OCI-LY1 (cell line): ENCODE measurements at regions not wholly inside any gene's neighbourhood (a gene's known extent, or its start where the extent isn't known, plus 50 kb on each side); places are given as distances from the start of the nearest gene placed in this dataset.

Experiments used
- H2AFZ ChIP-seq: fragments of 200-600 bp; sonication (generic), shearing (Covaris generic); 2 replicates; pipeline ENCODE4 v1.6.0; 2014; ENCODE audit warnings: antibody characterized with exemption, mild to moderate bottlenecking, low read length
- H3F3A ChIP-seq: fragments of 200-600 bp; sonication (generic), shearing (Covaris generic); 2 replicates; pipeline ENCODE4 v1.6.0; 2014; ENCODE audit warnings: mild to moderate bottlenecking, antibody characterized with exemption, low read length, moderate library complexity; ENCODE audit not compliant: insufficient read depth
- H3K27ac ChIP-seq: fragments of 200-600 bp; sonication (generic); 2 replicates; pipeline ENCODE4 v1.5.1; 2014; ENCODE audit warnings: low read length, mixed run types, mild to moderate bottlenecking, low read depth; ENCODE audit not compliant: poor library complexity, severe bottlenecking
- H3K27me3 ChIP-seq: fragments of 200-600 bp; sonication (generic); 2 replicates; pipeline ENCODE4 v1.6.0; 2014; ENCODE audit warnings: antibody characterized with exemption, mild to moderate bottlenecking, low read length, moderate library complexity; ENCODE audit not compliant: insufficient read depth
- H3K36me3 ChIP-seq: fragments of 200-600 bp; sonication (generic); 2 replicates; pipeline ENCODE4 v1.6.1; 2014; ENCODE audit warnings: mild to moderate bottlenecking, antibody characterized with exemption, low read length, moderate library complexity, mixed read lengths; ENCODE audit not compliant: insufficient read depth
- H3K4me1 ChIP-seq: fragments of 200-600 bp; sonication (generic); 2 replicates; pipeline ENCODE4 v1.5.1; 2014; ENCODE audit warnings: mild to moderate bottlenecking, low read length, moderate library complexity; ENCODE audit not compliant: insufficient read depth, severe bottlenecking
- H3K4me2 ChIP-seq: fragments of 200-600 bp; sonication (generic), shearing (Covaris generic); 2 replicates; pipeline ENCODE4 v1.6.1; 2014; ENCODE audit warnings: low read length
- H3K4me3 ChIP-seq: fragments of 200-600 bp; sonication (generic); 2 replicates; pipeline ENCODE4 v1.5.1; 2014; ENCODE audit warnings: low read length, low read depth, mild to moderate bottlenecking, mixed read lengths; ENCODE audit not compliant: poor library complexity, severe bottlenecking
- H3K79me2 ChIP-seq: fragments of 200-600 bp; shearing (Covaris generic); 2 replicates; pipeline ENCODE4 v1.6.1; 2016; ENCODE audit warnings: mixed run types, low read length, mixed read lengths; ENCODE audit not compliant: insufficient read depth
- H3K9ac ChIP-seq: fragments of 200-600 bp; sonication (generic), shearing (Covaris generic); 2 replicates; pipeline ENCODE4 v1.6.1; 2014; ENCODE audit warnings: mild to moderate bottlenecking, low read length, mixed read lengths
- H3K9me2 ChIP-seq: fragments of 200-600 bp; sonication (generic), shearing (Covaris generic); 2 replicates; pipeline ENCODE4 v1.6.1; 2014; ENCODE audit warnings: low read depth, mild to moderate bottlenecking, low read length, mixed read lengths
- H3K9me3 ChIP-seq: fragments of 200-600 bp; shearing (Covaris generic); 2 replicates; pipeline ENCODE4 v1.6.1; 2014; ENCODE audit warnings: low read length, mixed read lengths
- H4K20me1 ChIP-seq: fragments of 200-600 bp; sonication (generic), shearing (Covaris generic); 2 replicates; pipeline ENCODE4 v1.6.0; 2016; ENCODE audit warnings: mild to moderate bottlenecking, low read length; ENCODE audit not compliant: insufficient read depth
- EZH2 ChIP-seq: fragments of 200-600 bp; sonication (generic), shearing (Covaris generic); IDR thresholded peaks from 2 replicates; pipeline ENCODE4 v1.8.0; 2017; ENCODE audit warnings: borderline replicate concordance, mixed run types, mild to moderate bottlenecking, antibody characterized with exemption, low read length, moderate library complexity, mixed read lengths
- TF ChIP-seq, protein P1 (sequence below): fragments of 200-600 bp; sonication (generic), shearing (Covaris generic); IDR thresholded peaks from 2 replicates; pipeline ENCODE4 v1.5.1; 2017; ENCODE audit warnings: mild to moderate bottlenecking, antibody characterized with exemption, low read length, moderate library complexity, mixed read lengths

- H3K4me2 ChIP-seq = no peak overlapping the region
- no peaks in the 10 kb centered on the region for H3K36me3 ChIP-seq
- no peak overlapping the region for H2AFZ ChIP-seq
- TF ChIP-seq EZH2 = no peak
- TF ChIP-seq, protein P1, sequence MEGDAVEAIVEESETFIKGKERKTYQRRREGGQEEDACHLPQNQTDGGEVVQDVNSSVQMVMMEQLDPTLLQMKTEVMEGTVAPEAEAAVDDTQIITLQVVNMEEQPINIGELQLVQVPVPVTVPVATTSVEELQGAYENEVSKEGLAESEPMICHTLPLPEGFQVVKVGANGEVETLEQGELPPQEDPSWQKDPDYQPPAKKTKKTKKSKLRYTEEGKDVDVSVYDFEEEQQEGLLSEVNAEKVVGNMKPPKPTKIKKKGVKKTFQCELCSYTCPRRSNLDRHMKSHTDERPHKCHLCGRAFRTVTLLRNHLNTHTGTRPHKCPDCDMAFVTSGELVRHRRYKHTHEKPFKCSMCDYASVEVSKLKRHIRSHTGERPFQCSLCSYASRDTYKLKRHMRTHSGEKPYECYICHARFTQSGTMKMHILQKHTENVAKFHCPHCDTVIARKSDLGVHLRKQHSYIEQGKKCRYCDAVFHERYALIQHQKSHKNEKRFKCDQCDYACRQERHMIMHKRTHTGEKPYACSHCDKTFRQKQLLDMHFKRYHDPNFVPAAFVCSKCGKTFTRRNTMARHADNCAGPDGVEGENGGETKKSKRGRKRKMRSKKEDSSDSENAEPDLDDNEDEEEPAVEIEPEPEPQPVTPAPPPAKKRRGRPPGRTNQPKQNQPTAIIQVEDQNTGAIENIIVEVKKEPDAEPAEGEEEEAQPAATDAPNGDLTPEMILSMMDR = no peak
- H3K27me3 ChIP-seq = no peaks in the 10 kb centered on the region
- H3K4me1 ChIP-seq = no peaks in the 10 kb centered on the region
- no peak overlapping the region for H3K9ac ChIP-seq
- H3K9me3 ChIP-seq = no peaks in the 10 kb centered on the region
- H3K27ac ChIP-seq = no peak overlapping the region
- H3K79me2 ChIP-seq = no peaks in the 10 kb centered on the region
- no peaks in the 10 kb centered on the region for H4K20me1 ChIP-seq
- H3F3A ChIP-seq = no peaks in the 10 kb centered on the region
- no peaks in the 10 kb centered on the region for H3K9me2 ChIP-seq
- H3K4me3 ChIP-seq = no peak overlapping the region
These were observed 591.4 kb downstream of the ADCYAP1 start for GRCh38 chr18:1496096-1496495.

- Histone ChIP-seq H3K4me2 (no peak overlapping the region), H3F3A (no peaks in the 10 kb centered on the region), H3K9ac (no peak overlapping the region), H3K27me3 (no peaks in the 10 kb centered on the region), H3K9me3 (no peaks in the 10 kb centered on the region), H3K36me3 (no peaks in the 10 kb centered on the region), H4K20me1 (no peaks in the 10 kb centered on the region), H3K9me2 (no peaks in the 10 kb centered on the region), H3K79me2 (no peaks in the 10 kb centered on the region), H3K27ac (no peak overlapping the region), H3K4me1 (no peaks in the 10 kb centered on the region), H3K4me3 (no peak overlapping the region), H2AFZ (no peak overlapping the region)
- TF ChIP-seq EZH2 = no peak
- TF ChIP-seq, protein P1 = no peak
These were observed 593.5 kb downstream of the ADCYAP1 start for GRCh38 chr18:1498216-1498615.

DNA sequence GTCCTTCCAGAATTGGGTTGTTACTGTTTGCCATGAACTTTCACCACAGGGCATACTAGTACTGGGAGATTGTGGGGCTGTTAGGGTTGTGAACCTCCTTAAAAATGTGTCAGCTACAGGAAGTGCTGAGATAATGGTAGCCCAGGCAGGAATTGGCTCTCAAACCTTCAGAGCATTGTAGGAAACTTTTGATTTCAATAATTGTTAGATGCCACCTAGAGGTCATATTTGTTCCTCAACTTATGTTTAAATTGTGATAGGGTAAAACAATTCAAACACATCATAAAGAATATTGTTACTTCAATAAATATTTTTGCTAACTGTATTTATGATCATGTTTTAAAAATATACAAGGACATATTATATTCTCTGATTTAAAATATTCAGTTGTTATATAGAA, 594.6 kb downstream of the ADCYAP1 start:
- no peaks in the 10 kb centered on the region for H3K9me2 ChIP-seq
- no peaks in the 10 kb centered on the region for H3K36me3 ChIP-seq
- no peaks in the 10 kb centered on the region for H3K27me3 ChIP-seq
- H3K27ac ChIP-seq = no peak overlapping the region
- H2AFZ ChIP-seq = no peak overlapping the region
- H3K9ac ChIP-seq = no peak overlapping the region
- no peaks in the 10 kb centered on the region for H3K79me2 ChIP-seq
- no peaks in the 10 kb centered on the region for H4K20me1 ChIP-seq
- no peak for TF ChIP-seq EZH2
- TF ChIP-seq, protein P1 = peak; percentile 19; the same call in 1 of the 2 replicates
- no peaks in the 10 kb centered on the region for H3K9me3 ChIP-seq
- no peak overlapping the region for H3K4me2 ChIP-seq
- H3F3A ChIP-seq = no peaks in the 10 kb centered on the region
- no peaks in the 10 kb centered on the region for H3K4me1 ChIP-seq
- H3K4me3 ChIP-seq = no peak overlapping the region
